Peyer's patch (tissue), 4 donors: ENCODE measurements at regions not wholly inside any gene's neighbourhood (a gene's known extent, or its start where the extent isn't known, plus 50 kb on each side); places are given as distances from the start of the nearest gene placed in this dataset.

Experiments
- DNase-seq, 3 donors: peaks; one replicate each; pipeline ENCODE4 v3.0.0-alpha.2; 2017 to 2019
- H3K27ac ChIP-seq, 4 donors: fragments of 200-600 bp; sonication (generic); one replicate each; pipeline ENCODE4 v1.5.1; 2016 to 2019
- H3K27me3 ChIP-seq, 2 donors: fragments of 200-600 bp; sonication (generic); one replicate each; pipeline ENCODE4 v1.5.1; 2019
- H3K36me3 ChIP-seq, 3 donors: fragments of 200-600 bp; sonication (generic); one replicate each; pipeline ENCODE4 v1.5.1; 2016 to 2019
- H3K4me1 ChIP-seq, 4 donors: fragments of 200-600 bp; sonication (generic); one replicate each; pipeline ENCODE4 v1.5.1; 2016 to 2019
- H3K4me3 ChIP-seq, 4 donors: fragments of 200-600 bp; sonication (generic); 1 replicate in 3 of 4; 2 replicates in 1 of 4; pipeline ENCODE4 v1.5.1; 2016 to 2019; ENCODE audit warnings: mild to moderate bottlenecking in 1 of 4
- H3K9me3 ChIP-seq, 4 donors: fragments of 200-600 bp; sonication (generic); one replicate each; pipeline ENCODE4 v1.5.1; 2016 to 2019; ENCODE audit warnings: mild to moderate bottlenecking in 1 of 4
- POLR2A ChIP-seq, 2 donors: fragments of 450-650 bp; IDR thresholded peaks; one replicate each; pipeline ENCODE4 v1.5.1; 2017; ENCODE audit warnings: antibody characterized with exemption in 2 of 2, mild to moderate bottlenecking in 2 of 2, moderate library complexity in 2 of 2
- TF ChIP-seq, protein P1 (sequence below), 6 experiments: fragments of 450-650 bp in 4 of 6; fragments of 200-600 bp in 2 of 6; sonication (generic) in 1 of 6; IDR thresholded peaks; one replicate each; pipeline ENCODE4 v1.5.1; 2017 to 2019; ENCODE audit warnings: antibody characterized with exemption in 6 of 6, mild to moderate bottlenecking in 3 of 6, moderate library complexity in 1 of 6

- no peaks in the 10 kb centered on the region for H3K4me1 ChIP-seq
- no peak overlapping the region for H3K4me3 ChIP-seq
- no peaks in the 10 kb centered on the region for H3K36me3 ChIP-seq
- TF ChIP-seq, protein P1, sequence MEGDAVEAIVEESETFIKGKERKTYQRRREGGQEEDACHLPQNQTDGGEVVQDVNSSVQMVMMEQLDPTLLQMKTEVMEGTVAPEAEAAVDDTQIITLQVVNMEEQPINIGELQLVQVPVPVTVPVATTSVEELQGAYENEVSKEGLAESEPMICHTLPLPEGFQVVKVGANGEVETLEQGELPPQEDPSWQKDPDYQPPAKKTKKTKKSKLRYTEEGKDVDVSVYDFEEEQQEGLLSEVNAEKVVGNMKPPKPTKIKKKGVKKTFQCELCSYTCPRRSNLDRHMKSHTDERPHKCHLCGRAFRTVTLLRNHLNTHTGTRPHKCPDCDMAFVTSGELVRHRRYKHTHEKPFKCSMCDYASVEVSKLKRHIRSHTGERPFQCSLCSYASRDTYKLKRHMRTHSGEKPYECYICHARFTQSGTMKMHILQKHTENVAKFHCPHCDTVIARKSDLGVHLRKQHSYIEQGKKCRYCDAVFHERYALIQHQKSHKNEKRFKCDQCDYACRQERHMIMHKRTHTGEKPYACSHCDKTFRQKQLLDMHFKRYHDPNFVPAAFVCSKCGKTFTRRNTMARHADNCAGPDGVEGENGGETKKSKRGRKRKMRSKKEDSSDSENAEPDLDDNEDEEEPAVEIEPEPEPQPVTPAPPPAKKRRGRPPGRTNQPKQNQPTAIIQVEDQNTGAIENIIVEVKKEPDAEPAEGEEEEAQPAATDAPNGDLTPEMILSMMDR (IDR thresholded peaks at IDR 0.05), result no peak
- TF ChIP-seq POLR2A (IDR thresholded peaks at IDR 0.05), result no peak
- no peaks in the 10 kb centered on the region for H3K9me3 ChIP-seq
- DNase-seq, result no peak
- H3K27me3 ChIP-seq, result no peaks in the 10 kb centered on the region
- H3K27ac ChIP-seq, result no peak overlapping the region
Measured at GRCh38 chr4:96355414-96355813, 515.5 kb downstream of the PDHA2 start.

DNA sequence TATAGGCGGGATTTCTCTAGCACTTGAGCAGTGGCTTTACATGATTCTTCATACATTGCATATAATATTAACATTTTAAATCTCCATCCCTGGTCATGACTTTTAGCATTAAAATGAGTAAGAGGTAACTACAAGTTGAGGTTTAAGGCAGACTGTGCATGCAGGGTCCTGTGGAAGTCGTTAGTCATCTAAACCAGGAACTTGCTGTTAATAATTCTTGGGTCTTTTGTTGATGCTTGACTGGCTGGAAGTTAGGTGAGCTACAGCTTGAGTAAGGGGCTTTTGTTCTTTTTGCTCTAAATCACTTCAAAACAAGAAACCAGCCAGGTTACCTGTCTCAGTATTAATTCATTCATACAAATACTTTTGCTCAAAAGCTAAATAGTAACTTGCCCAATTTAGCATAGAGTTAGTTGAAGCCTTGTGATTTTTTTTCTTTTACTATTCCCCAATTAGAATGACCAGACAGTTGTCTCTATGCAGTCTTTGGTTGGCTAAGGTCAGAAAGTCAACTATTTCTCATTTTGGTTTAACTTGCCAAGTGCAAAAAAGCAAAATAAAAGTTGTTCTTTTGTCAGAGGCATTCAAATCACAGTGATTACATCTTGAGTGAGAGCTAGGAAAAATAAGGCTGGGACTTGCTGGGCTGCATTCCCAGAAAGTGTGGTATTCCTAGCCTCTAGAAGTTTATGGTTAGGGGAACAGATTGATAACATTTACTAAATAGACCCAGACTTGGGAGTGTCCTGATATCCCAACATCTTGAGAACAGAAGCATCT is 516.9 kb downstream of the PDHA2 start:
- Histone ChIP-seq H3K4me1 (no peaks in the 10 kb centered on the region), H3K27ac (no peak overlapping the region), H3K27me3 (no peaks in the 10 kb centered on the region), H3K4me3 (no peak overlapping the region), H3K9me3 (no peaks in the 10 kb centered on the region), H3K36me3 (no peaks in the 10 kb centered on the region)
- no peak for DNase-seq
- TF ChIP-seq, protein P1 (IDR thresholded peaks at IDR 0.05), result no peak
- no peak for TF ChIP-seq POLR2A (IDR thresholded peaks at IDR 0.05)

- H3K36me3 ChIP-seq, result no peaks in the 10 kb centered on the region
- H3K27ac ChIP-seq, result no peak overlapping the region
- DNase-seq, result no peak
- H3K27me3 ChIP-seq, result no peaks in the 10 kb centered on the region
- no peak overlapping the region for H3K4me3 ChIP-seq
- H3K9me3 ChIP-seq, result no peaks in the 10 kb centered on the region
- H3K4me1 ChIP-seq, result no peaks in the 10 kb centered on the region
- no peak for TF ChIP-seq POLR2A (IDR thresholded peaks at IDR 0.05)
- TF ChIP-seq, protein P1 (IDR thresholded peaks at IDR 0.05), result no peak
Measured at GRCh38 chr4:96366632-96367031, 526.7 kb downstream of the PDHA2 start.

DNA sequence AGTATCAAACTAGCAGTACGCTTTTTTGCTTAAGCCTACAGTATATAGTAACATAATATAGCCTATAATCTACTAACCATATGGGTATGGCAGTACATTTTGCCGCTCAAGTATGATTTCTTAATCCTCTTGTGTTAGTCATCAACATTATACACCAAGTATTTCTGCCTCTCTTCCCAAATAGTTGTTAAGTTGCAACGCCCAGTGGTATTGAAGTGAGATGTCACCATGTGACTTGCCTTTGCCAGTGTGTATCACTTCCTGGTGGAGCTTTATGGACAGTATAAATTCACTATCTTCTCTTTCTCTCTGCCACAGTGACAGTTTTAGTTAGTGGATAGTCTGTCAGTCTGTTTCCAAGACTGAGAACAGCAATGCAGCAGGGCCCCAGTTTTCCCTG is 535.5 kb downstream of the PDHA2 start:
- TF ChIP-seq, protein P1 (IDR thresholded peaks at IDR 0.05), result no peak
- TF ChIP-seq POLR2A (IDR thresholded peaks at IDR 0.05), result no peak
- Histone ChIP-seq H3K4me3 (no peak overlapping the region), H3K4me1 (no peaks in the 10 kb centered on the region), H3K9me3 (no peaks in the 10 kb centered on the region), H3K36me3 (no peaks in the 10 kb centered on the region), H3K27ac (no peak overlapping the region), H3K27me3 (no peaks in the 10 kb centered on the region)
- DNase-seq, result no peak

DNA sequence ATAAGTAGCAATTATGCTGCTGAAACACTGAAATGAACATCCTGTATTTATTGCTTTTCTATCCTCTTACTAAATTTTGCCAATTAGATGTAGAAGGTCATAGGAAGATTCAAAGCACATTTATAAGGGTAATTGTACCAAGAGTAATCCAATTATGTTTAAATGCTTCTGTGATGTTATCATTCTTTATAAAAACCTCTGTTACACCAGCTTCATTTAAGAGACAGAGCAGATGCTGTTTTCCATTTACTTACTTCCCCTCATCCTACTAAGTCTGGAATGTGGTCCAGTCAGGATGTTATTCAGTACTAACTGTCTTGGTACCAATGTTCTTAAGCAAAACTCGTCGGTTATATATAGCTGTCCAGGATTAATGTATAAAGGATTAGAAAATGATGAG is 539.6 kb downstream of the PDHA2 start:
- Histone ChIP-seq H3K9me3 (no peaks in the 10 kb centered on the region), H3K4me1 (no peaks in the 10 kb centered on the region), H3K27ac (no peak overlapping the region)

More for the DNA sequence above, 539.6 kb downstream of the PDHA2 start:
- Histone ChIP-seq H3K4me3 (no peak overlapping the region), H3K27me3 (no peaks in the 10 kb centered on the region), H3K36me3 (no peaks in the 10 kb centered on the region)
- DNase-seq, result no peak
- TF ChIP-seq POLR2A (IDR thresholded peaks at IDR 0.05), result no peak
- TF ChIP-seq, protein P1 (IDR thresholded peaks at IDR 0.05), result no peak
